ENCODE measurements at regions not wholly inside any gene's neighbourhood (a gene's known extent, or its start where the extent isn't known, plus 50 kb on each side); places are given as distances from the start of the nearest gene placed in this dataset.

DNA sequence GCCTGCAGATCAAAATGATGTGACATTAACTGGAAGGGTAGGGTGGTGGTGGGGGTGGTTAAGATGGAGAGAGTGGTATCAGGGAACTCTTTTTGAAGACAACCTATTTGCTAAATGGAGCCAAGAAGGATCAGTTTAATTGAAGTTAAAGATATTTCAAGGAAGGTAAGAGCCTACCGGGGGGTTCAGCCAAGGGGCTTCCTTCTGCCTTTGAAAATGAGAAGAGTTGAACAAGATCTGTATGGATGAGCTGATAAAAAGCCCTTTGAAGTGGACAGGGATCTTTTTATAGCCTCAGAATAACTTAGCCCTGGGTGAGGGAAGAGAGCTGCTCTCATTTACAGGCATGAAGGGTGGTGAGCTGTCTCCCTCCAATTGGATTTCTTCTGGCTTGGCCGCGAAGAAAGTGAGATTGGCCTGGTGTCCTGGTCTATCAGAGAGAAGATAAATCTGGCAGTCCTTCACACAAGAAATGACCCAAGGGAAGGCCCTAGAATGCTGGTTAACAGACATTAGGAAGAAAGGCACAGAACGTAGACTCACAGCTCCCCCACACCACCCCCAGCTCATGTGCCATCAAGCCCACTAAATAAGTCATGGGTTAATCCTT lies 439.8 kb downstream of the TNS1 start:
- no peaks in the 10 kb centered on the region for H3K4me1 ChIP-seq (ENCODE audit: control insufficient read depth in 3 of 3, insufficient read depth in 3 of 3, low read length in 3 of 3)
- no peaks in the 10 kb centered on the region for H3K36me3 ChIP-seq (ENCODE audit: control insufficient read depth in 3 of 3, insufficient read depth in 3 of 3, low read length in 3 of 3)
- H3K27me3 ChIP-seq (ENCODE audit: control insufficient read depth in 3 of 3, insufficient read depth in 3 of 3, low read length in 3 of 3) = no peaks in the 10 kb centered on the region
- H3K27ac ChIP-seq (ENCODE audit: low read depth, low read length) = no peak overlapping the region
- no peak overlapping the region for H3K4me3 ChIP-seq (ENCODE audit: low read length in 3 of 3)
- no peaks in the 10 kb centered on the region for H3K9me3 ChIP-seq (ENCODE audit: control insufficient read depth in 3 of 3, low read length in 3 of 3)
- no peak overlapping the region for H3K9ac ChIP-seq (ENCODE audit: low read depth in 1 of 3, low read length in 3 of 3)

DNA sequence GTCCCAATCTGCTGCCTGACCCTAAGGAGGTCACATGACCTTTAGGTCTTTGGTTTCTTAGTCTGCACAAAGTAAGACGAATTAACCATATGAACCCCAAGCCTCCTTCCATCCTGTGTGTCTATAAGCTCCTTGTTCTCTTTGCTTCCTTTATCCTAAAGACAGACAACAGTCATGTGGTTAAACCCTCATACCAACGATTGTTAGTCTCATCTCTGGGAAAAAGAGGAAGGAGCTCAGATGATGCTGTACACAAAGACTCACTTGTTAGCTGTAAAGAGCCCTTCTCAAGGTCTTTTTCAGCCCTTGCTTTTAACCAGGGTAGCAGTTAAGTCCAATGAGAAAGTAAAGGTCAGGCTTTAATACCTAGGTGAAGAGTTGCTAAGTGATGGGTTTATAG lies 443.7 kb downstream of the TNS1 start:
- Histone ChIP-seq H3K9me3 (ENCODE audit: control insufficient read depth in 3 of 3, low read length in 3 of 3) (no peaks in the 10 kb centered on the region), H3K4me1 (ENCODE audit: control insufficient read depth in 3 of 3, insufficient read depth in 3 of 3, low read length in 3 of 3) (no peaks in the 10 kb centered on the region), H3K9ac (ENCODE audit: low read depth in 1 of 3, low read length in 3 of 3) (no peak overlapping the region), H3K36me3 (ENCODE audit: control insufficient read depth in 3 of 3, insufficient read depth in 3 of 3, low read length in 3 of 3) (no peaks in the 10 kb centered on the region), H3K27me3 (ENCODE audit: control insufficient read depth in 3 of 3, insufficient read depth in 3 of 3, low read length in 3 of 3) (no peaks in the 10 kb centered on the region), H3K27ac (ENCODE audit: low read depth, low read length) (no peak overlapping the region), H3K4me3 (ENCODE audit: low read length in 3 of 3) (no peak overlapping the region)

DNA sequence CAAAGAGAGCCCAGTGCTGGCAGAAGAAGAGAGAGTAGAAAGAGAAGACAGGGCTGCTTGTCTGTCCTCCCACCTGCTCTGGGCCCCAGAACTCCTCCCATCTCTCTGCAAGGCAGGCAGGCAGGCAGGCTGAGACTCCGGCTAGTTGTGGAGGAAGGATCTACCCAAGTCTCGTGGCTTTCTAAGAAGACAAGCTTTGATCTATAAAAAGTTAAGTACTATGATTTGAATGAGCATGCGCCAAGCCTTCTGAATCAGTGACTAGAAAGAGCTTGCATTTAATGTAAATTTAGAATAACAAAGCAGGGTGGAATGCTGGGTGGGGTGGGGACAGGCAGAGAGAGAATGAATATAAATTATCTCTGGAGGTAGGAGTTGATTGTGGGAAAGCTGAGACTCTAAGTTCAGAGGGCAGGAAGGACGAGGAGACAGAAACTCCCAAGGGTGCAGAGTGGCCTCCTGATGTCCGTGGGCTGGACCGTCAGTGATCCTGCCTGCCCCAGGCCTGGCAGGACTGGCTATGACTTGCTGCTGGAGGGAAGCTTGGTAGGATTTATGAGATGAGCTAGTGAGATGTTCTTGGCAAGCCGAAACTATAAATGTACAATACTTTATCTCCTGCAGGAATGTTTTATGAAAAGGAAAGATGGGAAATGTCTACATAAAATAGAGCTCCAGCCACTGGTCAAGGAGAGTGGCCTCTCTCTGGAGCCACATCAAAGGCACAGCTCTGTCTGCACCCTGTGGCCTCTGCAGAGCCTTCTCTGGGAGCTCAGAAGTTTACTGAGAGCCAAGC lies 447.5 kb downstream of the TNS1 start:
- H3K9ac ChIP-seq (ENCODE audit: low read depth in 1 of 3, low read length in 3 of 3) = no peak overlapping the region
- H3K36me3 ChIP-seq (ENCODE audit: control insufficient read depth in 3 of 3, insufficient read depth in 3 of 3, low read length in 3 of 3) = no peaks in the 10 kb centered on the region
- H3K9me3 ChIP-seq (ENCODE audit: control insufficient read depth in 3 of 3, low read length in 3 of 3) = no peaks in the 10 kb centered on the region
- H3K27ac ChIP-seq (ENCODE audit: low read depth, low read length) = no peak overlapping the region
- no peak overlapping the region for H3K4me3 ChIP-seq (ENCODE audit: low read length in 3 of 3)
- H3K27me3 ChIP-seq (ENCODE audit: control insufficient read depth in 3 of 3, insufficient read depth in 3 of 3, low read length in 3 of 3) = no peaks in the 10 kb centered on the region
- H3K4me1 ChIP-seq (ENCODE audit: control insufficient read depth in 3 of 3, insufficient read depth in 3 of 3, low read length in 3 of 3) = peaks cover 6 to 13% (median 9%) of the 10 kb centered on the region in 3 donors

DNA sequence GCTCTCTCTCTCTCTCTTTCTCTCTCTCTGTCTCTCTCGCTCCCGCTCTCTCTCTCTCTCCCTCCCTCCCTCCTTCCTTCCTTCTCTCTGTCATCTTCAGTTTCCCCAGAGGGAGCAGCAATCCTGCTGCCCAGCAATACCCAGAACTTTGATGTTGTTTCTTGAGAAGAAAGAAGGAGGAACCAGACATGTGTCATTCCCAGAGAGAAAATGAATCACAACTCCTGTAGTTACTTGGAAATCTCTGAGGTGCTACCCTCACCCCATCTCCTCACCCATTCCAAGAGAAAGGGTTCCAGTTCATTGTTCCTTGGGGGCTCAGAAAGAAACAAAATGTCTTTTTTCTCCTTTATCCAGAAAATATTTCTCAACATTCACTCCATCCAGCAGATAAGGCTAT lies 449.1 kb downstream of the TNS1 start:
- no peaks in the 10 kb centered on the region for H3K9me3 ChIP-seq (ENCODE audit: control insufficient read depth in 3 of 3, low read length in 3 of 3)
- no peaks in the 10 kb centered on the region for H3K36me3 ChIP-seq (ENCODE audit: control insufficient read depth in 3 of 3, insufficient read depth in 3 of 3, low read length in 3 of 3)
- H3K4me1 ChIP-seq (ENCODE audit: control insufficient read depth in 3 of 3, insufficient read depth in 3 of 3, low read length in 3 of 3) = peaks cover 6 to 13% (median 9%) of the 10 kb centered on the region in 3 donors
- no peaks in the 10 kb centered on the region for H3K27me3 ChIP-seq (ENCODE audit: control insufficient read depth in 3 of 3, insufficient read depth in 3 of 3, low read length in 3 of 3)
- H3K4me3 ChIP-seq (ENCODE audit: low read length in 3 of 3) = no peak overlapping the region
- no peak overlapping the region for H3K27ac ChIP-seq (ENCODE audit: low read depth, low read length)
- H3K9ac ChIP-seq (ENCODE audit: low read depth in 1 of 3, low read length in 3 of 3) = no peak overlapping the region

DNA sequence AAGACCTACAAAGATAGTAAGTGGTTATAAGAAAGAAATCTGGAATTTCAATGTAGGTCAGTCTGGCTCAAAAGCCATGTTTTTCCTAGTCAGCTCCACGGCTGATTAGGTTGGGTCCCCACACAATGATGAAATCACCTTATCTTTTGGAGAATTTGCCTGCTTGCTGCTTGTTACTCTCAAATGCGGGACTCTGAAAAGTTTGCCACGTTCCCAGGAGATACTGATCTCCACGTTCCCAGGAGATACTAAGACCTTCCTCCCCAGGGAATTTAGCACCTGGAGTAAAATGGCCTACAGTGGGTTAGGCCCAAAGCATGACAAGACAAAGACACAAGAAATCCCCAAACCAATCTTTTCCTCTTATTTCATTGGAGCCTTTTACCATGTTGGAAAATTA lies 449.6 kb downstream of the TNS1 start:
- no peaks in the 10 kb centered on the region for H3K27me3 ChIP-seq (ENCODE audit: control insufficient read depth in 3 of 3, insufficient read depth in 3 of 3, low read length in 3 of 3)
- no peak overlapping the region for H3K27ac ChIP-seq (ENCODE audit: low read depth, low read length)
- no peaks in the 10 kb centered on the region for H3K9me3 ChIP-seq (ENCODE audit: control insufficient read depth in 3 of 3, low read length in 3 of 3)
- H3K4me1 ChIP-seq (ENCODE audit: control insufficient read depth in 3 of 3, insufficient read depth in 3 of 3, low read length in 3 of 3) = peaks cover 6 to 13% (median 9%) of the 10 kb centered on the region in 3 donors
- H3K36me3 ChIP-seq (ENCODE audit: control insufficient read depth in 3 of 3, insufficient read depth in 3 of 3, low read length in 3 of 3) = no peaks in the 10 kb centered on the region
- no peak overlapping the region for H3K4me3 ChIP-seq (ENCODE audit: low read length in 3 of 3)
- H3K9ac ChIP-seq (ENCODE audit: low read depth in 1 of 3, low read length in 3 of 3) = no peak overlapping the region

DNA sequence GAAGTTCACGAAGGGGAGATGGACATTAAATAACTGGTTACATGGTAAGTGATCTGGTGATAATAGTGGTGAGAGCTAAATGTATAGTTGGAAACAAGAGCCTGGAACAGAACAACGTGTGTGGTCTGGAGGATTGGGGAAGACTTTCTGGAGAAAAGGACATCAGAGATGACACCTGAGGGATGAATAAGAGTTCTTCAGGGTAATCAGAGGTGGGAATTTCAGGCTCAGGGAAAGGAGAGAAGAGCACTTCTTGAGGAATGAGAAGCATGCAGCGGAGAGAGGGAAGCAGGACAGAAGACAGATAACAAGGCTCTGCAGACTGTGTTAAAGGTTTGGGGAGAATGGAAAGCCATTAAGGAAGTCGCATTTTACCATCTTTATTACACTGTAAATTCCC lies 450.7 kb downstream of the TNS1 start:
- H3K9me3 ChIP-seq (ENCODE audit: control insufficient read depth in 3 of 3, low read length in 3 of 3) = no peaks in the 10 kb centered on the region
- no peaks in the 10 kb centered on the region for H3K27me3 ChIP-seq (ENCODE audit: control insufficient read depth in 3 of 3, insufficient read depth in 3 of 3, low read length in 3 of 3)
- no peak overlapping the region for H3K4me3 ChIP-seq (ENCODE audit: low read length in 3 of 3)
- no peak overlapping the region for H3K27ac ChIP-seq (ENCODE audit: low read depth, low read length)
- H3K36me3 ChIP-seq (ENCODE audit: control insufficient read depth in 3 of 3, insufficient read depth in 3 of 3, low read length in 3 of 3) = no peaks in the 10 kb centered on the region
- H3K4me1 ChIP-seq (ENCODE audit: control insufficient read depth in 3 of 3, insufficient read depth in 3 of 3, low read length in 3 of 3) = peaks cover 6 to 13% (median 9%) of the 10 kb centered on the region in 3 donors
- H3K9ac ChIP-seq (ENCODE audit: low read depth in 1 of 3, low read length in 3 of 3) = no peak overlapping the region

DNA sequence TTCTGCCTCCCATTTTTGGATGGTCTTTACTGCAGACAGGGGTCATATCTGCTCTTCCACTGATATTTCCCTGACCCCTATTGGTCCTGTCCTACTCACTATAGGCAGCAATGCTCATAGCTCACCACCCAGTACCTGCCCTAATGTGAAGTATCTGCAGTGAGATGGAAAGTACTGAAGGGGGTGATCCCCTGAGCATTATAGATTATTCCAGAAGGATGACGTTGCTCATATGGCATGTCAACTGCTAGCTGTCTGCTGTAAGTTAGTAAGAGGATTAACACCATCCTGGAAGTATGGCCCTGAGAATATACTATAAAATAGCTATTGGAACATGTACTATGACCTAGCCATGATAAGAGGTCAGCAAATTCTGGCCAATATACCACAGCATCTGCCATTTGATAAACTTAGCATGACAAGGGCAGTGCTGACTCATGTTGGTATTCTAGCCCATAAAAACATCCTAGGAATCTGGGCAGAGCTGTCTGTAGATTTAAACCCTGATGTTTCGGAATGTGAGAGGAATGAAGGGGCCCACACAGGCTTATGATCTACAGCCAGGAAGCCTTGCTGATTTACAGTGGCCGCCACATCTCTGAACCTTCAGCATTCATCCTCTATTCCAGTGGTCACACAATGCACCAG lies 451.4 kb downstream of the TNS1 start:
- Histone ChIP-seq H3K27me3 (ENCODE audit: control insufficient read depth in 3 of 3, insufficient read depth in 3 of 3, low read length in 3 of 3) (no peaks in the 10 kb centered on the region), H3K36me3 (ENCODE audit: control insufficient read depth in 3 of 3, insufficient read depth in 3 of 3, low read length in 3 of 3) (no peaks in the 10 kb centered on the region), H3K27ac (ENCODE audit: low read depth, low read length) (peak overlapping the region; percentile 57), H3K4me1 (ENCODE audit: control insufficient read depth in 3 of 3, insufficient read depth in 3 of 3, low read length in 3 of 3) (peaks cover 6 to 13% (median 9%) of the 10 kb centered on the region in 3 donors), H3K9me3 (ENCODE audit: control insufficient read depth in 3 of 3, low read length in 3 of 3) (no peaks in the 10 kb centered on the region), H3K4me3 (ENCODE audit: low read length in 3 of 3) (no peak overlapping the region), H3K9ac (ENCODE audit: low read depth in 1 of 3, low read length in 3 of 3) (no peak overlapping the region)

DNA sequence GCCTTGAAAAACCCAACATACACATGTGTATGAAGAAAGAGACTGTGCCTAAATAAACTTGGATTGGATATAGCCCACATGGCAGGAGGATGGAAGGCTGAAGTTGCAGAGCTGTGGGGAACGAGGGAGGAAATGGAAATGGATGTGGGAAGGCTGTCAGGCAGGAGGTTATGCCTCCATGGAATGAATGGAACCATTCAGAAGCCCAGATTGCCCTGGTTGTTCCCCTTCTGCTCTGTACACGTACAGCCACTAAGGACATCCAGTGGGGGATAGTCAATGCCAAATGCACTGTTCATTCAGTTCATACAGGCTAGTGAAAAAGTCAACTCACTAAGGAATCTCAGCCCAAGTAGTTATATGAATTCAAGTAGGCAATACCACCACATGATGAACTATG lies 463.7 kb downstream of the TNS1 start:
- H3K4me3 ChIP-seq (ENCODE audit: low read length in 3 of 3) = no peak overlapping the region
- H3K36me3 ChIP-seq (ENCODE audit: control insufficient read depth in 3 of 3, insufficient read depth in 3 of 3, low read length in 3 of 3) = no peaks in the 10 kb centered on the region
- no peaks in the 10 kb centered on the region for H3K9me3 ChIP-seq (ENCODE audit: control insufficient read depth in 3 of 3, low read length in 3 of 3)
- no peaks in the 10 kb centered on the region for H3K4me1 ChIP-seq (ENCODE audit: control insufficient read depth in 3 of 3, insufficient read depth in 3 of 3, low read length in 3 of 3)
- no peaks in the 10 kb centered on the region for H3K27me3 ChIP-seq (ENCODE audit: control insufficient read depth in 3 of 3, insufficient read depth in 3 of 3, low read length in 3 of 3)
- no peak overlapping the region for H3K9ac ChIP-seq (ENCODE audit: low read depth in 1 of 3, low read length in 3 of 3)
- H3K27ac ChIP-seq (ENCODE audit: low read depth, low read length) = no peak overlapping the region

DNA sequence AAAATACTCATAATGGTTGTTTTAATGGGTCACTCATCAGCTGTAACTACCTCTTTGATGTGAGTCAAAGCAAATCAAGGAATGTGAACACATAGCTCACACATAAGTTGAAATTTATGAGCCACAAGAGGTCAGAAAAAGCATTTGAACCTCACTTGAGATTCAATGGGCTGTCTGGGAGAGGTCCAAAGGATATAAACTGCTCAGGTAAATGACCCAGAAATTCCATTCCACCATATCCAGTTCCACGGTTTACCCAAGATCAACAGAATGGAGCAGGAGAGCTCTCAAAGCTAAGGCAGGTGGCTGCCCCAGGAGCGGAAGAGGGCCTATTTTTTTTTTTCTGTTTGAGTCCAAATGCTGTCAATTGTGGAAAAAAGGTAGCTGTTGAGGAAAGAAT lies 464.1 kb downstream of the TNS1 start:
- H3K9ac ChIP-seq (ENCODE audit: low read depth in 1 of 3, low read length in 3 of 3) = no peak overlapping the region
- no peaks in the 10 kb centered on the region for H3K27me3 ChIP-seq (ENCODE audit: control insufficient read depth in 3 of 3, insufficient read depth in 3 of 3, low read length in 3 of 3)
- H3K27ac ChIP-seq (ENCODE audit: low read depth, low read length) = no peak overlapping the region
- no peaks in the 10 kb centered on the region for H3K4me1 ChIP-seq (ENCODE audit: control insufficient read depth in 3 of 3, insufficient read depth in 3 of 3, low read length in 3 of 3)
- no peaks in the 10 kb centered on the region for H3K36me3 ChIP-seq (ENCODE audit: control insufficient read depth in 3 of 3, insufficient read depth in 3 of 3, low read length in 3 of 3)
- H3K9me3 ChIP-seq (ENCODE audit: control insufficient read depth in 3 of 3, low read length in 3 of 3) = no peaks in the 10 kb centered on the region
- no peak overlapping the region for H3K4me3 ChIP-seq (ENCODE audit: low read length in 3 of 3)
